ENCODE measurements at regions not wholly inside any gene's neighbourhood (a gene's known extent, or its start where the extent isn't known, plus 50 kb on each side); places are given as distances from the start of the nearest gene placed in this dataset.

DNA sequence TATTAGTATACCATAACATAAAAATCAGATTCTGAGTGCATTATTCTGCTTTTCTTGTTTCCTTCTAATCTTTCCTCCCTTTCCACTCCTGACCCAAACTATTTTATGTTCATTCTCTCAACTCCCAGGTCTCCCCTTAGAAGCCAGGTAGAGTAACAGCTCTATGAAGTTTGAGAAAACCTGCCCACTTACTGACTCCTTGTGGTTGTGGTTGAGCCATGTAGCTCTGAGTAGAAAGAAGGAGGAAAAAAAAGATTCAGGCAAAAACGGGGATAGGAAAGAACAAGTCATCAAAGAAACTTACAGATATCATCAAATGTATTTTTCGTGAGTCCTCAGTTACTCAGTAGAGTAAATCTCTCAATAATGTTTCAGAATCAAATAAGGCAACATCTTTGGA lies 216.7 kb downstream of the PMP22 start:
- in situ Hi-C loops (cut with HindIII; ENCODE audit: extremely low pct_ligation_motif_present, low pct_unique_long_range_greater_than_20kb) = no loop called here
- BruUV-seq (replicated peaks) = no TSS peak
- H3K4me1 ChIP-seq (ENCODE audit: insufficient read depth, low read length) = no peaks in the 10 kb centered on the region
- DNase-seq (ENCODE audit: low spot score) (no peak), ATAC-seq (no peak), FAIRE-seq (no peak)
- no peak overlapping the region for H3K9ac ChIP-seq (ENCODE audit: insufficient read depth, low read depth, low read length)
- H3K36me3 ChIP-seq (replicated peaks in 1 of 2; ENCODE audit: control insufficient read depth in 1 of 2, insufficient read depth in 2 of 2, low read length in 2 of 2) = no peaks in the 10 kb centered on the region
- H3K27me3 ChIP-seq (ENCODE audit: control insufficient read depth in 1 of 2, insufficient read depth in 2 of 2, low read length in 2 of 2) = no peaks in the 10 kb centered on the region; a peak in 1 of 5 replicates
- H3K4me3 ChIP-seq (replicated peaks in 1 of 3; ENCODE audit: insufficient read depth in 1 of 3, low read depth in 2 of 3, low read length in 3 of 3) = no peak overlapping the region
- 1% methylated on average over 2 of the region's 2 CpGs for WGBS (ENCODE audit: low lambda C conversion rate)
- no peak overlapping the region for H2AFZ ChIP-seq (ENCODE audit: low read length)
- no peaks in the 10 kb centered on the region for H3K9me3 ChIP-seq (ENCODE audit: low read length)
- POLR2A ChIA-PET = no interaction called here
- no peaks in the 10 kb centered on the region for H3K79me2 ChIP-seq (ENCODE audit: insufficient read depth, low read length)
- TF ChIP-seq, protein P1, sequence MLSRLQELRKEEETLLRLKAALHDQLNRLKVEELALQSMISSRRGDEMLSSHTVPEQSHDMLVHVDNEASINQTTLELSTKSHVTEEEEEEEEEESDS (CRISPR knock-in tag; IDR thresholded peaks at IDR 0.05; ENCODE audit: borderline replicate concordance) = no peak
- TF ChIP-seq, protein P2, sequence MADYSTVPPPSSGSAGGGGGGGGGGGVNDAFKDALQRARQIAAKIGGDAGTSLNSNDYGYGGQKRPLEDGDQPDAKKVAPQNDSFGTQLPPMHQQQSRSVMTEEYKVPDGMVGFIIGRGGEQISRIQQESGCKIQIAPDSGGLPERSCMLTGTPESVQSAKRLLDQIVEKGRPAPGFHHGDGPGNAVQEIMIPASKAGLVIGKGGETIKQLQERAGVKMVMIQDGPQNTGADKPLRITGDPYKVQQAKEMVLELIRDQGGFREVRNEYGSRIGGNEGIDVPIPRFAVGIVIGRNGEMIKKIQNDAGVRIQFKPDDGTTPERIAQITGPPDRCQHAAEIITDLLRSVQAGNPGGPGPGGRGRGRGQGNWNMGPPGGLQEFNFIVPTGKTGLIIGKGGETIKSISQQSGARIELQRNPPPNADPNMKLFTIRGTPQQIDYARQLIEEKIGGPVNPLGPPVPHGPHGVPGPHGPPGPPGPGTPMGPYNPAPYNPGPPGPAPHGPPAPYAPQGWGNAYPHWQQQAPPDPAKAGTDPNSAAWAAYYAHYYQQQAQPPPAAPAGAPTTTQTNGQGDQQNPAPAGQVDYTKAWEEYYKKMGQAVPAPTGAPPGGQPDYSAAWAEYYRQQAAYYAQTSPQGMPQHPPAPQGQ (CRISPR knock-in tag; IDR thresholded peaks at IDR 0.05; ENCODE audit: borderline replicate concordance) = no peak
- no peak overlapping the region for H3K27ac ChIP-seq (ENCODE audit: extremely low read length, insufficient read depth, low read length)
- H3K4me2 ChIP-seq (ENCODE audit: low read depth, low read length) = no peak overlapping the region
- no peaks in the 10 kb centered on the region for H4K20me1 ChIP-seq (ENCODE audit: insufficient read depth, low read length)
- intact Hi-C loops (cut with micrococcal nuclease; ENCODE audit: unreplicated experiment) = no loop called here
- CTCF ChIA-PET (ENCODE audit: low intra/inter-chr PET ratio, low total read pairs) = no interaction called here

DNA sequence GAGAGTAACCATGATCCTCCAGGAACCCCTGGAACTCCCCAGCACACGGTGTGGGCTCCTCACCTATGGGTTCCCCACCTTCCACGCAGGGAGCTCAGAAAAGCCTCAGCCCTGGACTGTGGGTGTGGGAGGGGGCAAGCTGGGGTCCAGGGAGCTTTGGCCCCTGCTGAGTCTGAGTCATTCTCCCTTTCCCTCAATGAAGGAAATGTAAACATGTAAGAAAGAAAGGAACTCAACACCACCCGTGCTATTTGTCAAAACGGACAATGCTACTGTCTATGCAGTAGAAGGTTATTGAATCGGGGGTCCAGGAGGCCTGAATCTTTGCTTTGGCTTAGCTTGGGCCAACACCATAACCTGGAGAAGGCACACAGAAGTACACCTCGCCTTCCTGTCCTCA lies 222.8 kb downstream of the PMP22 start:
- H3K4me3 ChIP-seq (replicated peaks in 1 of 3; ENCODE audit: insufficient read depth in 1 of 3, low read depth in 2 of 3, low read length in 3 of 3) = no peak overlapping the region
- no peaks in the 10 kb centered on the region for H4K20me1 ChIP-seq (ENCODE audit: insufficient read depth, low read length)
- no peak for TF ChIP-seq SNAPC2 (CRISPR knock-in tag; IDR thresholded peaks at IDR 0.05)
- TF ChIP-seq ZNF205 (CRISPR knock-in tag; IDR thresholded peaks at IDR 0.05) = no peak
- no peak for TF ChIP-seq ZNF678 (CRISPR knock-in tag; IDR thresholded peaks at IDR 0.05)
- TF ChIP-seq CEBPB (IDR thresholded peaks at IDR 0.05; ENCODE audit: borderline replicate concordance, low read depth, low read length) = no peak
- no peak for TF ChIP-seq ZNF160 (CRISPR knock-in tag; IDR thresholded peaks at IDR 0.05)
- TF ChIP-seq, protein P3, sequence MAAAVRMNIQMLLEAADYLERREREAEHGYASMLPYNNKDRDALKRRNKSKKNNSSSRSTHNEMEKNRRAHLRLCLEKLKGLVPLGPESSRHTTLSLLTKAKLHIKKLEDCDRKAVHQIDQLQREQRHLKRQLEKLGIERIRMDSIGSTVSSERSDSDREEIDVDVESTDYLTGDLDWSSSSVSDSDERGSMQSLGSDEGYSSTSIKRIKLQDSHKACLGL (CRISPR knock-in tag; IDR thresholded peaks at IDR 0.05) = no peak
- TF ChIP-seq ZNF138 (CRISPR knock-in tag; IDR thresholded peaks at IDR 0.05; ENCODE audit: low read depth) = no peak
- TF ChIP-seq ZNF562 (CRISPR knock-in tag; IDR thresholded peaks at IDR 0.05; ENCODE audit: borderline replicate concordance) = no peak
- TF ChIP-seq FOXJ3 (CRISPR knock-in tag; IDR thresholded peaks at IDR 0.05; ENCODE audit: borderline replicate concordance) = no peak
- TF ChIP-seq ZNF670 (CRISPR knock-in tag; IDR thresholded peaks at IDR 0.05; ENCODE audit: borderline replicate concordance) = no peak
- TF ChIP-seq SMARCC2 (IDR thresholded peaks at IDR 0.05) = no peak
- no peak for TF ChIP-seq ZNF878 (CRISPR knock-in tag; IDR thresholded peaks at IDR 0.05)
- TF ChIP-seq ZNF644 (CRISPR knock-in tag; IDR thresholded peaks at IDR 0.05; ENCODE audit: low read depth) = no peak
- TF ChIP-seq MXD4 (CRISPR knock-in tag; IDR thresholded peaks at IDR 0.05) = no peak
- TF ChIP-seq PRMT3 (CRISPR knock-in tag; IDR thresholded peaks at IDR 0.05; ENCODE audit: borderline replicate concordance, low read depth) = no peak
- no peak for TF ChIP-seq ZNF264 (CRISPR knock-in tag; IDR thresholded peaks at IDR 0.05)
- H3K9ac ChIP-seq (ENCODE audit: insufficient read depth, low read depth, low read length) = no peak overlapping the region
- no TSS peak for BruUV-seq (replicated peaks)
- H3K9me3 ChIP-seq (ENCODE audit: low read length) = no peaks in the 10 kb centered on the region
- no peak overlapping the region for H2AFZ ChIP-seq (ENCODE audit: low read length)
- no peaks in the 10 kb centered on the region for H3K4me1 ChIP-seq (ENCODE audit: insufficient read depth, low read length)
- CTCF ChIA-PET (ENCODE audit: low intra/inter-chr PET ratio, low total read pairs) = no interaction called here
- intact Hi-C loops (cut with micrococcal nuclease; ENCODE audit: unreplicated experiment) (no loop called here), in situ Hi-C loops (cut with HindIII; ENCODE audit: extremely low pct_ligation_motif_present, low pct_unique_long_range_greater_than_20kb) (no loop called here)
- no peak overlapping the region for H3K27ac ChIP-seq (ENCODE audit: extremely low read length, insufficient read depth, low read length)
- H3K4me2 ChIP-seq (ENCODE audit: low read depth, low read length) = no peak overlapping the region
- no peaks in the 10 kb centered on the region for H3K79me2 ChIP-seq (ENCODE audit: insufficient read depth, low read length)
- FAIRE-seq = no peak
- H3K36me3 ChIP-seq (replicated peaks in 1 of 2; ENCODE audit: control insufficient read depth in 1 of 2, insufficient read depth in 2 of 2, low read length in 2 of 2) = no peaks in the 10 kb centered on the region
- 13% methylated on average over 6 of the region's 6 CpGs for WGBS (ENCODE audit: low lambda C conversion rate)
- ATAC-seq = no peak
- no peak for DNase-seq (ENCODE audit: low spot score)
- POLR2A ChIA-PET = no interaction called here
- H3K27me3 ChIP-seq (ENCODE audit: control insufficient read depth in 1 of 2, insufficient read depth in 2 of 2, low read length in 2 of 2) = peaks cover 0 to 4% of the 10 kb centered on the region in 2 experiments; a peak in 1 of 5 replicates

All from HepG2 (cell line).